ACHN (cell line): ENCODE measurements at regions not wholly inside any gene's neighbourhood (a gene's known extent, or its start where the extent isn't known, plus 50 kb on each side); places are given as distances from the start of the nearest gene placed in this dataset.

Source experiments
- DNase-seq: peaks from one replicate; pipeline ENCODE4 v3.0.0-alpha.2; 2015
- in situ Hi-C: cut with HindIII; loops from 2 replicates; pipeline ENCODE4 v1.10.0; 2017; ENCODE audit warnings: low sequenced_read_pairs, low pct_ligation_motif_present, low pct_unique_long_range_greater_than_20kb

GRCh38 chr13:109485136-109485794 lies 301.1 kb downstream of the IRS2 start:
- DNase-seq, result no peak
- in situ Hi-C loops, result no loop called here

GRCh38 chr13:109483284-109483683 lies 303.1 kb downstream of the IRS2 start:
- no peak for DNase-seq
- in situ Hi-C loops, result no loop called here

DNA sequence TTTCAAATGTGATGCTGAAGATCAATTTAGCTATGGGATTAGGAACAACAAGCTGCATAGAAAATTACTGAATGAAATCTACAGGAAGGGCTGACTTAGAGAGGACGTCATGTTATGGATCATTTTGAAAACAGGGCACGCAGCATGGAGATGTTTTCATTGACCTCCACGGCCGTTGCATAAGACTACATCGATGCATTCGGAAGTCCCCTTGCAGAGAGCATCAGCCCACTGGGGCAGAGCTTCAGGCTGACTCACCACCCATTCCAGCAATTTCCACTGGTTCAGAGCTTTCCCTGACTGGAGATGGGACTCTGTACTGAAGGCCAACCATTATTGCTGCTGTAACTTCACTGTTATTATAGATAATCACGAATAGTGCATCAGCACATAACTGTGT lies 305.3 kb downstream of the IRS2 start:
- DNase-seq, result no peak
- in situ Hi-C loops, result no loop called here

DNA sequence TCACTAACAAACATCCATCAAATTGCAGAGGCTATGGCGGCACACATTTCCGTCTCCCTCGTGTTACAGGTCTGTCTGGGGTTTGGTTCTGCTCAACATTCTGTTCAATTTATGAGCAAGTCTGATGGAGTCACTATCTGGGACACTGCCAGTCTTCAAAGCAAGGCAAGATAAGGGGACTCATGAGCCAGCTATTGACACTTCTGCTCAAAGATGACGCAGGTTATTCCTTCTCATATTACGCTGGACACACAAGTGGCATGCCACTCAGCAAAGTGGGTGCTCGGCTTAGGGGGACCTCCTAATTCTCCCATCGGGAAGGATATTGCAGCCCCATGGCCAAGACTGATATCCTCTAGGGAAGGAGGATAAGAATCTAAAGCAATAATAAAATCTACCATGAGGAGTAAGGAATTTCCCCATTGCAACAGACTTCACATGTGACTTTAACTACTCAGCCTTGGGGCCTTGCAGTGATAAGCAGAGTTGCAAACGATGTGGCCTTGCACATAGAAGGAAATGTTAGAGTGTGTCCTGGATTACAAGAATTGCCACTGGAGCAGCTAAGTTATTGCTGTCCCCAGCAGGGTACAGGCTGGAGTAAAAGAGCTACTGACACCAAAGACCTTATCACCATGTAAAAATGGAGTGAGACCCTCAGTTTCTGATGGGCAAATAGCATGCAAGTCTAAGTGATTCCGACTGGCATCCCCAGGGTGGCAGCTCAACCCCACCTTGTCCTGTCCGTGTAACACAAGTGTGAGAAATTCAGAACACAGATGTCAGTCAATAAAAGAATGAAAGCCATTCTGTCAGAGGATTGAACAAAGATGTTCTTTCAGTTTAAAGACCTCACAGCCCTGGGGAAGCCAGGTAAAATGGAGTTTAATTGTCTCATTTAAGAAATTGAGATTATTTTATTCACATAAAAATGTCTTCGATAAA lies 306.1 kb downstream of the IRS2 start:
- in situ Hi-C loops, result no loop called here
- no peak for DNase-seq

DNA sequence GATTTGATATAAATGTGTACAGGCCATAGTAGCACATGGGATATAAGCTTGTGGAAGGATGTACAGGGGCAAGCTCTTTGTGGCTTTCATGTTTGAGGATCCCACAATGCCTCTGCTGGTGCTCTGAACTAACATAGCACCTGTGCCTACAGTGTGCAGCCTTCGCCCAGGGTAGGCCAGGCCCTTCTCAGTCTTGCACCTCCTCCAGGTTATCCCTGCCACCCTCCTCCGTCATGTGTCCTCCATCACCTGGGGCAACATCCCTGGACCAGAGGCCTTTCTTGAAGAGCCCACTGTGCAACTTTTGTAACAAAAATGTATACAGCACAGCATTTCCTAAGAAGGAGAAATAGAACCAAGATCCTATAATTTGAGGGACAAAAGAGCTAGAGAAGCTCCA lies 306.8 kb downstream of the IRS2 start:
- no peak for DNase-seq
- in situ Hi-C loops, result no loop called here

GRCh38 chr13:109476001-109476400 lies 310.4 kb downstream of the IRS2 start:
- in situ Hi-C loops, result no loop called here
- DNase-seq, result peak; percentile 20

DNA sequence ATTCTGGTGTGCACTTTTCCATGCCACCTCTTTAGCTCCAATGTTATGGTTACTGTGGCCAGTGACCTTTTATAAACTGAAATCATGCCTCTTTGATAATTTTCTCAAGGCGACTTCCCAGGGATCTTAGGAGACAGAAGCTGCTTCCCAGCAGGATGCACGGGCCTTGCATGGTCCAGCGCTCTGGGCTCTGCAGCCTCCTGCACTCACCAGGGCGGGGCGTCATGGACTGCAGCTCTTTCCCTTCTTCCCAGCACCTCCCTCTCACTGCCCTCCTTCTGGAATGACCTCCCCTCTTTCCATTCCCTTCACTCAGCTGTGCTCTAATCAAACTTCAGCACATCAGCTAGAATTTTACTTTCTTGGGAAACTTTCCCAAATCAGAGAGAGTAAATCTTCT lies 318.3 kb downstream of the IRS2 start:
- in situ Hi-C loops, result no loop called here
- no peak for DNase-seq

DNA sequence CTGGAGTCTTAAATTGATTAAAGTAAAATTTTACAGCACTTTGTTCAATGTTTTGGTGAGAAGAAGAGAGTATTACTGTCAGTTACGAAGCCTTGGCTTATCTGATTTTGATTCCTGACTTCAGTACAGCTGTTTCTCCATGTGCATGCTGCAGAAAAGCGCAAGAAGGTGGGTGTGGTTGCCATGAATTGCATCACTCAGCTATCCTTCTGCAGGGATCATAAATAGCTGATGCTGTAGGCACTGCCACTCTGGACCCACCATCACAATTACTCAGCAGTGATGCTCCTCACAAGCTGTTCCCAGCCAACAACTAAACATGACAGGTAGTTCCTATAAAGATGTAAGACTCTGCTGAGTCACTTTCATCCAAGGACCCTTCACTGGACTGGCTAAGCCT lies 321.2 kb downstream of the IRS2 start:
- no peak for DNase-seq
- in situ Hi-C loops, result no loop called here

GRCh38 chr13:109454167-109454917 lies 332.0 kb downstream of the IRS2 start:
- in situ Hi-C loops, result no loop called here
- DNase-seq, result no peak

DNA sequence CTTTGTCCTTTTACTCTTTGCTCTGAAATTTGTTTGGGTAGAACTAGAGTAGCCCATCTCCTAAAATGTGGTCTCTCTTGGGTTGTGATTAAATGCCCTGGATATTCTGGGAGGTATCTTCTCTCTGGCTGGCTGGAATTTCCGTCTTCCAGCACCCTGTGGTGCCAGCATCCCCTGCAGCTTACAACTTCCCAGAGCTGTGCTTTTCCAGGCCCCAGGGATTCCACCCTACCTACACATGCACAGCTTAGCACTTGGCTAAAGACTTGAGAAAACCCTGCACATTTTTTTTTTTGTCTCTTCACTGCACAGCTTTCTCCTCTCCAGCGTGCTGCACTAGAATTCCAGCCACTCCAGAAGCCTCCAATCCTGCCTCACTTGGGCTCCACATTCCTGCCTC lies 334.7 kb downstream of the IRS2 start:
- in situ Hi-C loops, result no loop called here
- DNase-seq, result no peak

- no peak for DNase-seq
- in situ Hi-C loops, result no loop called here
Observed at GRCh38 chr13:109448629-109449028, 337.8 kb downstream of the IRS2 start.

DNA sequence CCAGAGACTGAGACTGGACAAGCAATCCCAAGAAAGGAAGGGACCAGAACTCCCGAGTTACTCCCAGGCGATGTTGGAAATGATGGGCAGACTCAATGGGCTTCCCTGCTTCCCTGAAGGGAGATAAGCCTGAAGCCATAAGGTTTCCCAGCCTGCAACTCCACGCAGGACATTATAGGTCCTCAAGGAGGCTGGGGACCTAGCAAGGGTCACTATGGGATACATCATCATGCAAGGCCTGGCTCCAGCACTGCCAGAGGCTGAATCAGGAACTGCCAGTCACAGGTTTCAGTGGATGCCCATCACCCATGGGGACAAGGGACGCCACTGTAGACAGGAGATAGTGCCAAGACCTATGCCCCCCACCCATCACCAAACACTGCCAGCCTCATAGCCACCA lies 338.7 kb downstream of the IRS2 start:
- in situ Hi-C loops, result no loop called here

DNA sequence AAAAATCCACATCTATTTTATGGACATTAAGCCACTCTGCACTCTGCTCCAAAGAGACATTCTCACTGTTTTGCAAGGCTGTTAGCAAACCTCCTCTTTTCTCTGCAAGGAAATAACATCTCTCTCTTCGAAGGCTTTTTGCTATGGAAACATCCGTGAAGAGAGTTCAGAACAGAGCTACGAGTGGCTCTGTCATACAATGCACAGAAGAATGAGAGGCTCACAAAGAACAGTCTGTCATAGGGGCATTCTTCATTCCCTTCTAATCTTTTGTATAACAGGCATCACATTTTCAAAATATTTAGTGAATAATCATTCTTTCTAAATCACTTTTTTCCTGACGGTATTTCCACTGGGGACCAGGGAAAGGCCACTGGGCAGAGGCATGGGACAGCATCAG lies 346.1 kb downstream of the IRS2 start:
- no peak for DNase-seq
- in situ Hi-C loops, result no loop called here

More for the DNA sequence above, 338.7 kb downstream of the IRS2 start:
- no peak for DNase-seq

- no peak for DNase-seq
- in situ Hi-C loops, result no loop called here
Observed at GRCh38 chr13:109439813-109440212, 346.6 kb downstream of the IRS2 start.

GRCh38 chr13:109436841-109437240 lies 349.5 kb downstream of the IRS2 start:
- no peak for DNase-seq
- in situ Hi-C loops, result no loop called here

- in situ Hi-C loops, result no loop called here
- DNase-seq, result no peak
Observed at GRCh38 chr13:109436055-109436622, 350.2 kb downstream of the IRS2 start.

DNA sequence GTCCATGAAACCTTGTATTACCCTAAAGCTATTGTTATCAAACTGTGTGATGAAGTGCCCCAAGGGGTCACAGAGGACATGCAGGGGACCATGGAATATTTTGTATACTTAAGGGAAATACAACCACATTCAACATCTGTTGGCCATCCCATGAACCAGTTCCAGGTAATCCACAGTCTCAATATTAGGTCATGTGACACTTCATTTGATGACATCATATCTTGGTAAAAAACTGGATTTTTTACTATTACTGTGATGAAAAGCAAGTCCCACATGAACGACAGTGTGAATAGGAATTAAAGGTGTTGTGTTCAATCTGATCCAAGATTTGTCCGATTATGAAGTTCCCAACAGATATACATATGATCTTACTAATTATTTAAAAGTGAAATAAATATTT lies 355.2 kb downstream of the IRS2 start:
- in situ Hi-C loops, result no loop called here
- no peak for DNase-seq

DNA sequence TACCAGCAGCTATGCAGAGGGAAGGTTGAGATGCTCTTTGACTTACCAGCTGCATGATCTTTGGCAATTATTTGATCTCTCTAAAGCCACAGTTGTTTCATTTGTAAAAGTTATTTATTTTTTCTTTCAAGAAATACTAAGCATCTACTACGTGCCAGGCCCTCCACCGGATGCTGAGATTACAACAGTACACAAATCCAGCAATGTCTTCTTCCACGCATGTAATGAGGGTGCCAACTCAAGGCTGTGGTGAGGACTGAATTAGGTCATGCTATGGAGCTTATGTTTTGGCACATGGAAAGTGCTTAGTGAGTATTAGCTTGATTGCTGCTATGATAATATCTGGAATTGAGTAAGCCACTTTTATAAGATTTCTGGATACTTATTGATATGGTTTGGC lies 358.2 kb downstream of the IRS2 start:
- DNase-seq, result no peak
- in situ Hi-C loops, result no loop called here

DNA sequence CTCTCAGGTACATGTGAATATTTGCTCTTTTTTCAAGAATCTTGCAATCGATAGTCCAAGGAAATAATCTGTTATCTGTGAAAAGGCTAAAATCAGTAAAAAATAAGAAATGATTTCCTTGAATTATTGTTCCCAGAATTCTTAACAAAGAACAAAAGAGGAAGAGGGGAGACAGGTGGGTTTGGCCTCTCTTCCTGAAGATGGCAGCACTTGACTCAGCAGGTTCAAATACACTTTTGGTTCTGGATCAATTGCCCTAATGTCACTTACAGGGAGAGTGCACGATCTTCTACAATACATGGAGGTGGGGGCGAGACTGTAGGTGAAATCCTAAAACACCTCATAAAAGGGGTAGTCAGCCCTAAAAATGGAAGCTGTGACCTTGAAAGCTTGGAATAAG lies 358.7 kb downstream of the IRS2 start:
- no peak for DNase-seq

More for the DNA sequence above, 358.7 kb downstream of the IRS2 start:
- in situ Hi-C loops, result no loop called here
